NCI-H748 (cell line): ENCODE measurements at regions not wholly inside any gene's neighbourhood (a gene's known extent, or its start where the extent isn't known, plus 50 kb on each side); places are given as distances from the start of the nearest gene placed in this dataset.

Experiments
- DNase-seq: peaks from one replicate; lab custom pipeline; 2025; ENCODE audit not compliant: unreplicated experiment; lab: John Stamatoyannopoulos, UW

DNA sequence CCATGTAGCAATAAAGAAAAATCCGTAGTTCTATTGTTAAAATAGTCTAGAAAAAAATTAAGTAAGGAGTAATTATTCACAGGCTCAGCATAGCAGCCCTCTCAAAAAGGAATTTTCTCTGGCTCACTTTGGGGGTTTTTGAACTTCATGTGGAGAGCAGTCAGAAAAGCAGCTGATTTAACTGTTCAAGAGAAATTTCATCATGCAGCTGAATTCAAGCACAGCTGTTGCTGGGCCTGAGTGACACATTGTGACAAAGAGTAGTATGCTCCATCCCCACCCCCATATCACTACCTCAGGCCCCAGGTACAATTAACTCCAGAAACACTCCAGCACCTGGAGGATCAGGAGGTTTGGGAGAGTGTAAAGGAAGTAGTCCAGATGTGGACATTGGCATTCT lies 272.1 kb downstream of the FAM76B start:
- no peak for DNase-seq

DNA sequence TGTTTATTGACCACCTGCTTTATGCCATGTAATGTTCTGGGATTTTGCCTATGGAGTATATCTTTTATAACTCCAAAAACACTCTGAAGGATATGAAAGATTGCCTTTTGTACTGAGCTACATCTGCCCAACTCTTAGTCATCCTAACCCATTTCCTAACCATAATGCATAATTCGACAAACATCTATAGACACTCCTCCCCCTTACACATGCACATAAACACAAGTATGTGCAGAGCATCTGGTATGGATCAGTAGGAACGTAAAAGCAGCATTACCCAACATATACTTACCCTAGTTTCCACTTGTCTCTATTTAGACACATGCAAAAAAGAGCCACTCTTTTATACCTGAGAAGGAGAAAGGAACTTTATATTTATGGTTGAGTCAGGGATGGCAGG lies 272.8 kb downstream of the FAM76B start:
- DNase-seq = no peak

DNA sequence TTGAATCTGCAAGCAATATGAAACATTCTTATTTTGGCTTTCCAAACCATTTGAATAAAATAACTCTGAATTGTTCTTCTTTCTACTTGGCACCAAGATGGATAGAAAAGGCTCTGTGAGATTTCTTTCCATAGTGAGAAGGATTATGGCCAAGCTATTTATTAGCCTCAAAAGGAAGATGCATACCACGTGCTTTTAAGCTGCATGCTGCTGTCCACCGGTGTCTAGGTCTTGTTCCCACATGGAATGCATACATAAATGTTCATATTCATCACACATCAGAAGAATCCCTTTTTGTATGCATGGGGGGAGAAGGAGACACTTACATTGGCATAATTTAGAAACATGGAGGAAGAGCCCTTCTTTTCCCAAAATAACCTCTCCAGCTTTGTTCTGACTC lies 273.4 kb downstream of the FAM76B start:
- no peak for DNase-seq

DNA sequence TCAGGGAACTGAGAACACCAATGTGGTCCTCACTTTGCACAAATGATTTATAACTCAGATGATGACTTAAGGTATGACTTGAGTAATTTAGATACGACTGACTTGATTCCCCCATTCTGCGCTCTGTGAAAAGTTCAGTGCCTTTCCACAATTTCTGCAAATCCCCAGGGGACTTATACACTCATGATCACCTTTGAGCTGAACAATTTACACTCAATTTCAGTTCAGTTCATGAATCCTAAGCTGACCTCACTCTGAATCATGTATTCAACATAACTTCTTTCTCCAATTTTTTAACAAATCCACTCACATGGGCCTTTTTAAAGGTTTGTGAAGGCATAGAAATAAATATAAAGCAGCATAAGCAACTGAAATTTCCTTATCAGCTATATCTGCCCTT lies 274.2 kb downstream of the FAM76B start:
- no peak for DNase-seq

DNA sequence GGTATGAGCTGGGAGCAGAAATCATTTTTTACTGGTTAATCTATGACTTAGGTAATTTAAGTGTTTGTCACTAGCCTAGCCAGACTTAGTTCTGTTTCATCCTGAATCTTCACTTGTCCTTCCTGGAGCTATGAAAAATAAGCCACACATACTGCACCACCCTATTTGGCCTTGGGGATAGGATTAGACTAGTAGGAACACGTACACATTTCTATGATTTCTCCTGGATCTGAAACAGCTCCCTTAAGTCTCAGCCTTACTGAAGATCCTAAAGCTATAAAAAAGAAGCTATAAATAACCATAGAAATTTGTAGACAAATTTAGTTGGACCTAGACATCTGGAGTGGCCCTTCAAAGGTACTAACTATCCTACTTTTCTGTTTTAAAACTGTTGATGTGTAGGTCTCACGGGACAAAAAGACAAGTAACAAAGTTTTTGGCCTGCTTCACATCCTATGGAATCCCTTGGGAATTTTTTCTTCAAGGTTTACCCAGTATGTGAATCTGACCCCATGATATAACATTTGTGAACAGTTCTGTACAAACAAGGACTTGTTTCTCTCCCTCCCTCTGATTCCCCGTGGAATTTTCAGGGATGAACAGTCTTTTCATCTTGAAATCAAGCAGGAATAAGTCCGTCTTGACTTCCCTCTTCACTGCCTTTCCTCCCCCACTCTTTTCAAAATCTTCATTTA lies 275.0 kb downstream of the FAM76B start:
- no peak for DNase-seq

DNA sequence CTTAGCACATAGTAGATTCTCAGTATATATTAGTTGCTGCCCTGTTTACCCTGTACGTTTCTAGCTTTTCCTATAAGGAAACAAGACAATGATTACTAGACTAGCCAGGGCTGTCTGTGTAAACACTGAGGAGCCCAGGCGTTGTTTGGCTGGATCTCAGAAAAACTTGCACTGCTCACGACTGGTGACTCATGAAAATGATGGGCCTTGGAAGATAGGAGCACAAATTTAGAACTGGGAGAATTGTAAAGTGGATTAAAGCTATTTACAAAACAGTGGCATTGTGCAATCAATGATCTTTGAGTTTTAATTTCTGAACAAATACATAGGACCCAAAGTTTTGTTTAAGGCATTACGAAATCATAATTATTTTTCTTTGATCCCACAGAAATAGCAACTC lies 276.9 kb downstream of the FAM76B start:
- DNase-seq = no peak

DNA sequence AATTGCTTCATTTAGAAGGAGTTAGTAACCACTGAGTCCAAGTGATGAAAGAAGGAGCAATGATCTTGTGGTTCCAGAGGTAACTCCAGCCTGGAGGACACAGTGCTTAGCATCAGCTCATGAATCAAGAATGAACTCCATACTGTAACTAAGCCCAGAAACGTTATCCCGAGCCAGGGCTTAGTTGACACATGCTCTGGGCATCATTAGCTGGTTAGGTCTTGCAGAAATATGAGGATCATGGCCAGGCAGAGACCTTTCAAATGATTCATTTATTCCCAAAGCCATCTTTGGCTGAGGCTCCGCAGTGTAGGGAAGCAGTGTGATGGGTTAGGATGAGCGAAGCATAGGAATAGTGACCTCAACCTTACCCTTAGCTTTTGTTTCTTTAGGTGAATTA lies 277.4 kb downstream of the FAM76B start:
- DNase-seq = no peak

DNA sequence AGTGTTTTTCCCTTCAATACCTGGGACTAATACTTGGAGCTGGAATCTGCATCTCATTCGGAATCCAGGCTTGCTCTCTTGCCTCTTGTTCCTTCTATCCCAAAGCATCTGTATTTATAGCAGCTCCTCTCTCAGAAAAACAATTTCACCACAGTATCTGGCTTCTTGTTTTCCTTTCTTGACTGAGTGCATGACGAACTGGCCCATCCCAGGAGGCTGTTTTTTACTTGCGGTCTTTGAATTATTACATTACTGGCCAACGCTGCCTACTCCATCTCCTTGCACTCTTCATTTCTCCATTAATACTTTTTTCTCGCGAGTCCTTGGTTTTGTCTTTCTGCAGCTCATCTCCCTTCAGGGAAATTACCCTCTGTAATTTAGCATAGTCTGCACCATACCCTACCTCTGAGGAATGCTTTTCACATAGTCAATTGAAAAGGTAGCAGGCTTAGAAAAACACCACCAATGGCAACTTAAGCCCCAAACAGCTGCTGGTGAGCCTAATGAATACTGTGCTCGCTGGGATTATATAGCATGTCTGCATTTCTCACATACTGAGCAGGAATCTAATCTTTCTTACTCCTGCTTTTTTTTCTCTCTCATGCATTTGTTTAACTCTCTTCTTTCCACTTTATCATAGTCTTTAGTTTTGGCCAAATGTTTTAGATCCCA lies 277.4 kb upstream of the SESN3 start:
- DNase-seq = no peak

DNA sequence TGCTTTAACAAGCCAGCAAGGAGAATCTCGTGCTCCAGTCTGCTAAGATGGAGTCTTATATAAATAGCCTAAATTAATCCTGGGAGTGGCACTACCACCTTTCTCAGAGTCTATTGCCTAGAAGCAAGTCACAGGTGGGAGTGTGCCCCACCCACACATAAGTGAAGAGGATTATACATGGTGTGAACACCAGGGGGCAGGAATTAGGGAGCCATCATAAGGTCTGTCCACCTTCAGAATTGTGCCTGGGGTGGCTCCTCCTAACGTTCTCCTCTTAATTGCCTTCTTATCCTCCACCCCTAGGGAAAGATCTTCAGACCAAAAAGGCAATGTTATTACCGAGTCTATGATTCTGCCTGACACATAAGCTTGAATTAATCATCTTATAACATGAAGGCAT lies 276.8 kb upstream of the SESN3 start:
- no peak for DNase-seq

DNA sequence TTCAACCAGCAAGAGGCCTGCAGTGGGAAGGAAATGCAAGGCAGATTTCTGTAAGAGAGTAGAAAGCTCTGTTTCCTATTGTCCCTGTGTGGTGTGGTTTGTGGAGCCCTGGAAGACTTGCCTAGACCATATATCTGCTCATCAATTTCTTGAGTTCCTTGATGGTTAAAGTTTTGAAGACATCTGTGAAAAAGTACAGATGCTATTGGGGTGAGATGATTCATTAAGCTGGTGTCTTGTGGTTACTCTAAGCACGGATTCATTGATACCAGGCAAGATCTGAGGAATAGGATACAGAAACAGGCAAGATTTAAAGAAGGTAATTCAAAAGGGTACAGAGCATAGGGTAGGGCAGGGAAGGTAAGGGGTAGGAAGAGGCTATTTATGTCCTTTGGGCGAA lies 275.8 kb upstream of the SESN3 start:
- DNase-seq = no peak

DNA sequence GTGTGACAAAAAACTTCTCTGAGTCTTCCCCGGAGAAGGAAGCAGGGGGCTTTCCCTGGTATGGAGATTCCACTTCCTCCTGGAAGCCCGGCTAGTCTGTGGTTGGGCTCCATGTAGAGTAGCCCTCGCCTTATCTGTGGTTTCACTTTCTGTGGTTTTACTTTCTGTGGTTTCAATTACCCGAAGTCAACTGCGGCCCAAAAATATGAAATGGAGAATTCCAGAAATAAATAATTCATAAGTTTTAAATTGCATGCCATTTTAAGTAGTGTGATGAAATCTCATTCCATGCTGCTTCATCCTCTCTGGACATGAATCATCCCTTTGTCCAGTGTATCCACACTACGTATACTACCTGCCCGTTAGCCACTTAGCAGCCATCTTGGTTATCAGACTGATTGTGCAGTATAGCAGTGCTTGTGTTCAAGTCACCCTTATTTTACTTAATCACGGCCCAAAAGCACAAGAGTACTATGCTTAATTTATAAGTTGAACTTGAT lies 275.0 kb upstream of the SESN3 start:
- no peak for DNase-seq

DNA sequence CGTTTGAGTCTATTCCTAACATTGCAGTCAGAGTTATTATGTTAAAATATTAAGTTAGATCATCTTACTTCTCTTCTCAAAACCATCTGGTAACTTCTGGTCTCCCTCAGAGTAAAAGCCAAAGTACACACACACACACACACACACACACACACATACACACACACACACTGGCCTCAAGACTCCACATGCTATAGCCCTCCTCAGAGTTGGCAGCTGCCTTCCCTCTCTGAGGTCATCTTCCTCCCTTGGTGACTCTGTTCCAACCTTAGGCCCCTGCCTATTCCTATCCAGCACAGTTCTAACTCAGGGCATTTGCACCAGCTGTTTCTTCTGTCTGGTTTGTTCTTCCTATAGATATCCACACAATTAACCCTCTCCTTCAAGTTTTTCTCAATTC lies 272.0 kb upstream of the SESN3 start:
- no peak for DNase-seq

DNA sequence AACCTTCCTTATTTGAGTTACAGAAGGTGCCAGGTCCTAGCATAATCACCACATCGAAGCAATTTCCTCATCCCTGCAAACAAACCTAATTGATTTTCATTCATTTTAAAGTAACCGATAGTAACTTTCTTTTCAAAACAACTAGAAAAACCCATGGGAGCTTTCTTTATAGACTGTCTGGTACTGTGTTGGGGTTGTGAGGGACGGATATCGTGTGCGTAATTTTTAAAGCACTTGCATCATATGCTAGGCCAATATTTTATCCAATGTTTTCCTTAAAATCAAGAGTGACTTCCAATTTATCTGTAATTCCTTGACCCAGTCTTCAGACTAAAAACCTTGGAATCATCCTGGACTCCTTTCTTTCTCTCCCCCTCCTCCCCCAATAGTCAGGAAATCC lies 271.5 kb upstream of the SESN3 start:
- DNase-seq = no peak

DNA sequence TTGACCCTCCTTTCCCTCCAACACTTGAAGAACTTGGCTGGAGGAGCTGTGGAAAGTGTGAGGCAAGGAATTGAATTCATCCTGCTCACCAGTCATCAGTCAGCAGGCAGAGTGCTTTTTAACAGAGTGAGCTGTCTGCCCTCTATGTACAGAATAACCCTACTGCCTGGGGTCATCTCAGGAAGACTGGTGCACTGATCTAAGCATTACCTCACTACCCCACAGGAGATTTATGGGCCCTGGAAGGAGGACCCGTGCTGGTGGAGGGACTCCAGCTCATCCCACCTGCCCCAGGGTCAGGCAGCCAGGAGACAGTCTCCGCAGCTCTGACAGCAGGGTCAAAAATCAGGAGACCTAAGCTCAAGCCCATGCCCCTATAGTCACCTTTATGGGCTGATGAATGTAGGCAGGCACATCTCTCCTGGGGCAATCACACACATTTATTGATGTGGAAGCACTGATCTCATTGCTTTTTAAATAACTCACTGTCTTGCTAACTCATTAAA lies 270.8 kb upstream of the SESN3 start:
- no peak for DNase-seq

DNA sequence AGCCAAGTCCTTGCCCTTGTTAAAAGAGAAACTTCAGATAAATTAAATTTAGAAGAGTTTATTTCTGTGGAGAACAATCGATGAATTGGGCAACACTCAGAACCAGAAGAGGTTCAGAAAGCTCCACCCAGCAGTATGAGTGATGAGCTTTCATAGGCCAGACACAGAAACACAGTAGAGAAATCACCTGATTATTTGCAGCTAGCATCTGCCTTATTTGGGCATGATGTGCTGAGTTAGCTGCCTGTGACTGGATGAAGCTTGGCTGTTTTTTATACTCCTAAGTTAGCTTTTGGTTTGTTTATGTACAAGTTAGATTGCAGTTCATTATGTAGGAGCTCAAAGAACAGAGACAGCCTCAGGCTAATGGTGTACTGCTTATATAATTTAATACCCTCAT lies 269.5 kb upstream of the SESN3 start:
- DNase-seq = no peak

DNA sequence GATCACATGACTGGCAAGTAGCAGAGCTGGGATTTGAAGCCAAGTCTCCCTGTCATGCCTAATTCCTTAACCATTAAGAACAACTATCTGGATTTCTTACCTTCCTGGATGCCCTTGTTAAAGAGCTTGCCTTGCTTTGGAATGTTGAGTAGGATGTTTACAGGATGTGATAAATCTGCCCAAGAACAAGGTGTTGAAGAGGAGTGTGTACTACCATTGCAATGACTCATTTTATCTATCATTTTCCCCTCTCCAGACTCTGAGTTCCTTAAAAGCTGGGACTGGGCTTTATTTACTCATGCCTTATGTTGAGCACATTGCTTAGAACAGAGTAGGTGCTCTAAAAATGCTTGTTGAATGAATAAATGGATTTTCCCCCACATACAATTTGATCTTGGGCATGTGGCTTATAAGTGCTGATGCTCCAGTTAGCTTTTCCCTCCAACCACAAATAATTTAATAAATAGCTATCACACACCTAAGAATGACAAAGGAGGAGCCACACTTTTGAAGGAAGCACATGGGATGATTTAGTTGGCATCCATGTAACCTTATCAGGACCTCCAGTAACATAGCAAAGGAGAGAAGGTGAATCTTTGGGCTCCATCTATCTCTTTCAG lies 268.6 kb upstream of the SESN3 start:
- no peak for DNase-seq

DNA sequence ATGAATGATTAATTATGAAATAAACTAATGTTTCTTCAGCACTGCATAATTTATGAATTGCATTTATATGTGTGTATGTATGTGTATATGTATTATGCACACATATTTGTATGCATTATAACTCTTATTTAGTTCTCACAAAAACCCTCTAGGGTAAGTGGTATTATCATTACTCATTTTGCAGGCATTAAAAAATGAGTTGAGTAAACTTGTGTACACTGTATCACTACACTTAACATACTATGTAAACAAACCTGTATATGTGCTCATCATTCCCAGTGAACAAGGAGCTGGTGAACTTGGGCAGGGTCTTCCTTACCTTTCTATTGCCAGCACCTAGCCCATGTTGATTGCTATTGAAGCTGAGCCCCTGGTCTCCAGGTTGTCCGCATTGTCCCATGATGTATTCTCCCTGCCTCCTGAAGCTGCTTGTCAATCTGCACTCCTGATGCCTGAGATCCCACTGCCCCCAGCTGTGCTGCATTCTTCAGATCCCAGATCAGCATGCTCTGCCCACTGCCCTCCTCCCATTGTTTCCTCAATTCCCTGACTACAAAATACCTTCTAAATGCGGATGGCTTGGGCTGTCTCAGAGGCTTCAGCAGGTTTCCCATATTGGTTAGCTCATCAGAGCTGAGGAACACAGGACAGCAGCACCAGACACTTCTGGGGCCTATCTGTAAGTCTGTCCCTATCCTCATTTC lies 267.9 kb upstream of the SESN3 start:
- no peak for DNase-seq

DNA sequence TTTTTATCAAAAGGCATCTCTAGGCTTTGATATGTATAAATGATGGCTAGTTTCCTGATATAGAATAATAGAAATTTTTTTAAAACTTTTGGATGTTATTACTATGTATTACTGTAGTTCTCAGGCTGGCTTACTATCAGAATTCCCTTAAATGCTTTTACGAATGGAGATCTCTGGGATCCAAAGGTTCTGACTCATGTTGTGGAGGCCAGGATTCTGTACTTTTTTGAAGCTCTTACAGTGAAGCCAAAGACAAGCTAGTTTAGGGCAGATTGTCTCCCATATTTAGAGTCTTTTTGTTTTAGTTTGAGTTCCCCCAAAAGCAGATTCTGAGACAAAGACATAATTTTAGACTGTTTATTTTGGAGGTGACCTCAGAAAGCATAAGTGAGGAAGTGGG lies 265.9 kb upstream of the SESN3 start:
- DNase-seq = no peak

DNA sequence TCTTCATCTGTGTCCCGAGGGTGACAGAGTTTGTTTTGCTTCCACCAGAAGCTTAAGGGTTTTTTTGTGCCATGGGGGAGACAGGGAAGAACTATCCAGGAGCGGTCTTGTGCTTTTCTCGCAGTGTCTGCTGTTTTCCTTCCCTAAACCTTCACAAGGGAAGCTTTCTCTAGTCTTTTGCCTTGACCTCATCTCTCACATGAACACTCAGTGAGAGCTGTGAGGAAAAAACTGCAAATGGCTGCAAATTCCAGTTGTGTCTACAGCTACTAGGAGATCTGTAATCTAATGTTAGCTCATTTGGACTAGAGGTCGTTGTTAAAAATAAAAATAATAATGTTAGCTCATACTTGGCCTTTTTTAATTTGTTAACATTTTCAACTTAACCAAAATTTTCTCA lies 264.7 kb upstream of the SESN3 start:
- DNase-seq = no peak

DNA sequence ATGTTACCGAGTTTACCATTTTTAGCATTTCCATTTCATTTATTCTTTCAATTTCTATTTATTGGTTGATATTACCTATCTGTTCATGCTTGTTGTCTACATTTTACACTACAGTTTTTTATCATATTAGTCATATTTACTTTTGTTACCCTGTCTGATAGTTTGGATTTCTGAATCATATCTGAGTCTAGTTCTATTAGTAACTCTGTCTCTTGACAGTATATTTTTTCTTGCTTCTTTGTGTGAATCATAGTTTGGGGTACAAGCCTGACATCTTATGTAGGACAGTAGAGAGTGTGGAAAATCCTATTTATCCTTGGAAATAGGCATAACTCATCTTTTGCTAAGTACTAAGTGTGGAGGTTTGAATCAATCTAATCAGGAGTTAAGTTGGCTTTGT lies 263.9 kb upstream of the SESN3 start:
- DNase-seq = no peak

DNA sequence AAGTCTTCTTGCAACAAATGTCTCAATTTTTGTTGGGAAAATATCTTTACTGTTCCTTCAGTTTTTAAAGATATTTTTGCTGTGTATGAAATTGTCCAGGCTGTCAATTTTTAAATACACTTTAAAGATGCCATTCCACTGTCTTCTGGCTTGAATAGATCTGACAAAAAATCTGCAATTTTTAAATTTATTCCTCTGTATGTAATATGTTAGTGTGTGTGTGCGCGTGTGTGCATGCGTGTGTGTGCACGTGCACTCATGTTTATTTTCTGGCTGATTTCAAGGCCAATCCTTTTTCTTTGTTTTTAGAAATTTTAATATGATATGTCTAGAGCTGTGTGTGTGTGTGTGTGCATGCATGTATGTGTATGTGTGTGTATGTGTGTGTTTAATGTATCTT lies 263.2 kb upstream of the SESN3 start:
- DNase-seq = no peak

DNA sequence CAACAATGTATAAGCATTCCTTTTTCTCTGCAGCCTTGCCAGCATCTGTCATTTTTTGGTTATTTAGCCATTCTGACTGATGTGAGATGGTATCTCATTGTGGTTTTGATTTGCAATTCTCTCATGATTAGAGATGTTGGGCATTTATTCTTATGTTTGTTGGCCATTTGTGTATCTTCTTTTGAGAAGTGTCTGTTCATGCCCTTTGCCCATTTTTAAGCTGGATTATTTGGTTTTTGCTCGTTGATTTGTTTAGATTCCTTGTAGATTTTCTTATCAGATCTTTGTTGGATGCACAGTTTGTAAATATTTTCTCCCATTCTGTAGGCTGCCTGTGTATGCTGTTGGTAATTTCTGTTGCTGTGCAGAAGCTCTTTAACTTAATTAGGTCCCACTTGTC lies 259.6 kb upstream of the SESN3 start:
- DNase-seq = no peak
